Lung (tissue), 11 donors: ENCODE measurements at regions not wholly inside any gene's neighbourhood (a gene's known extent, or its start where the extent isn't known, plus 50 kb on each side); places are given as distances from the start of the nearest gene placed in this dataset.

Experiments
- ATAC-seq: fragments of 200-7000 bp; cut with Tn5 transposase; one replicate; pipeline ENCODE4 v1.9.1; 2020; ENCODE audit warnings: moderate number of reproducible peaks; ENCODE audit not compliant: insufficient read depth, low FRiP score
- DNase-seq, 3 donors: peaks; one replicate each; pipeline ENCODE4 v3.0.0-alpha.2; 2013 to 2017
- H3K27ac ChIP-seq, 2 donors: one replicate each; pipeline ENCODE4 v1.5.1; 2013; ENCODE audit warnings: mild to moderate bottlenecking in 2 of 2, moderate library complexity in 2 of 2, control low read depth in 1 of 2, inconsistent platforms in 1 of 2, low read depth in 1 of 2, low read length in 1 of 2
- H3K27me3 ChIP-seq, 3 donors: one replicate each; pipeline ENCODE4 v1.5.1; 2013; ENCODE audit warnings: low read length in 2 of 3; ENCODE audit not compliant: control insufficient read depth in 3 of 3, insufficient read depth in 3 of 3
- H3K36me3 ChIP-seq, 4 donors: one replicate each; pipeline ENCODE4 v1.5.1; 2013; ENCODE audit warnings: low read length in 4 of 4, mild to moderate bottlenecking in 1 of 4, moderate library complexity in 1 of 4; ENCODE audit not compliant: control insufficient read depth in 4 of 4, insufficient read depth in 4 of 4
- H3K4me1 ChIP-seq, 5 donors: one replicate each; pipeline ENCODE4 v1.5.1; 2013; ENCODE audit warnings: low read length in 5 of 5, mild to moderate bottlenecking in 2 of 5, moderate library complexity in 1 of 5; ENCODE audit not compliant: control insufficient read depth in 5 of 5, insufficient read depth in 5 of 5
- H3K4me3 ChIP-seq: one replicate; pipeline ENCODE4 v1.5.1; 2013; ENCODE audit warnings: mild to moderate bottlenecking, control low read depth, moderate library complexity
- H3K9ac ChIP-seq, 2 donors: one replicate each; pipeline ENCODE4 v1.5.1; 2013; ENCODE audit warnings: low read length in 2 of 2, control low read depth in 1 of 2; ENCODE audit not compliant: insufficient read depth in 1 of 2
- H3K9me3 ChIP-seq, 4 donors: one replicate each; pipeline ENCODE4 v1.5.1; 2013; ENCODE audit warnings: low read length in 3 of 4, mild to moderate bottlenecking in 1 of 4, moderate library complexity in 1 of 4; ENCODE audit not compliant: control insufficient read depth in 4 of 4, insufficient read depth in 3 of 4
- CTCF ChIP-seq: IDR thresholded peaks from 2 replicates; pipeline ENCODE4 v1.5.1; 2012; ENCODE audit warnings: mild to moderate bottlenecking; ENCODE audit errors: control extremely low read depth, extremely low read depth
- WGBS, 2 donors: extraction: QIAGEN DNeasy Blood & Tissue Kit; methylation state at CpG; one replicate each; pipeline ENCODE4 v1.1.7; 2013; 5-methylcytosine and 5-hydroxymethylcytosine counted together
- donor health status: control.
- donor health status: control.
- donor health status: Bipolar disorder and iron deficiency.
- donor health status: healthy.
- donor health status: DM: yes; HTN: yes; CAD: no.

- DNase-seq (no peak), ATAC-seq (no peak)
- Histone ChIP-seq H3K27me3 (peaks cover 0 to 5% (median 0%) of the 10 kb centered on the region in 3 donors), H3K27ac (no peak overlapping the region), H3K9me3 (peaks cover 0 to 3% (median 0%) of the 10 kb centered on the region in 4 donors), H3K9ac (no peak overlapping the region), H3K4me1 (peaks cover 0 to 10% (median 0%) of the 10 kb centered on the region in 5 donors), H3K4me3 (no peak overlapping the region), H3K36me3 (no peaks in the 10 kb centered on the region)
- no peak for TF ChIP-seq CTCF
- WGBS, 2 donors, result 95 to 97% methylated on average over 5 of the region's 5 CpGs
Observed at GRCh38 chr17:12605222-12605621, 60.5 kb upstream of the MYOCD start.

GRCh38 chr17:12613566-12613965, 52.1 kb upstream of the MYOCD start:
- H3K27ac ChIP-seq, result no peak overlapping the region
- H3K4me1 ChIP-seq, result no peaks in the 10 kb centered on the region
- DNase-seq (no peak), ATAC-seq (no peak)
- no peak overlapping the region for H3K4me3 ChIP-seq
- no peaks in the 10 kb centered on the region for H3K36me3 ChIP-seq
- 52 to 69% methylated on average over 3 of the region's 3 CpGs for whole genome bisulfite sequencing, 2 donors
- H3K9ac ChIP-seq, result no peak overlapping the region
- H3K27me3 ChIP-seq, result no peaks in the 10 kb centered on the region
- TF ChIP-seq CTCF, result no peak
- no peaks in the 10 kb centered on the region for H3K9me3 ChIP-seq
